Nephron (organoid): ENCODE measurements at regions not wholly inside any gene's neighbourhood (a gene's known extent, or its start where the extent isn't known, plus 50 kb on each side); places are given as distances from the start of the nearest gene placed in this dataset.
A peak's percentile ranks its signal among the peaks of the same experiment; 100 is the strongest.

ENCODE experiments used
- H3K27ac Mint-ChIP-seq, 3 experiments: 2 replicates each; pipeline ENCODE4 v1.8.0; 2020; ENCODE audit warnings: mixed read lengths in 3 of 3, mild to moderate bottlenecking in 2 of 3, moderate library complexity in 1 of 3
- H3K27me3 Mint-ChIP-seq: 2 replicates; pipeline ENCODE4 v1.8.0; 2021; ENCODE audit warnings: low read depth, mild to moderate bottlenecking, moderate library complexity, mixed read lengths
- H3K36me3 Mint-ChIP-seq: 2 replicates; pipeline ENCODE4 v1.8.0; 2020; ENCODE audit warnings: low read depth, mixed read lengths
- H3K4me1 Mint-ChIP-seq: 2 replicates; pipeline ENCODE4 v1.8.0; 2020; ENCODE audit warnings: mixed read lengths
- H3K4me3 Mint-ChIP-seq, 3 experiments: 2 replicates each; pipeline ENCODE4 v1.8.0; 2020; ENCODE audit warnings: mild to moderate bottlenecking in 3 of 3, mixed read lengths in 3 of 3, moderate library complexity in 2 of 3
- H3K9me3 Mint-ChIP-seq: 2 replicates; pipeline ENCODE4 v1.8.0; 2020; ENCODE audit warnings: mixed read lengths
- CTCF ChIP-seq, 3 experiments: fragments of 200-600 bp; sonication (generic); IDR thresholded peaks; one replicate each; pipeline ENCODE4 v1.5.0; 2021; ENCODE audit warnings: antibody characterized with exemption in 3 of 3; ENCODE audit not compliant: unreplicated experiment in 3 of 3

DNA sequence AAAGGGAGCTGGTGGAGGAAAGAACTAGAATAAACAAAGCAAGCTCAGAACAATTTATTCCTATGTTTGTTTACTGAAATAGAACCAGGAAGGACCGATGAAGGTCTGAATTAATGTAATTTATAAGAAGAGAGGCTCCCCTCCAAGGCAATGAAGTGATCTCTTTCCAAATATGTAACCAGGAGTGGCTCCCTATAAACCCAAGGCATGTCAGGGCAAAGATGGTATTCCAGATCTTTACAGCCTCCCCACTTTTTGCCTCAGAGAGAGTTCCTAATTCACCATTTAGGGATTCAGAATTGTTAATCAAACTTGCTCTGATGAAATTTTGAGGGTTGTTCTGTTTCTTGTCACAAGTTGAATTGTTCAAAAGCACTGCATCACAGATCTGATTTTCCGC, 88.8 kb downstream of the HDGFL1 start:
- H3K27ac Mint-ChIP-seq, result peak overlapping the region; percentile 71 to 87 (median 75)
- peaks cover 56% of the 10 kb centered on the region for H3K4me1 Mint-ChIP-seq
- H3K36me3 Mint-ChIP-seq, result no peaks in the 10 kb centered on the region
- TF ChIP-seq CTCF (IDR thresholded peaks at IDR 0.05; ENCODE audit: unreplicated experiment in 3 of 3), result no peak
- peaks cover 2% of the 10 kb centered on the region for H3K9me3 Mint-ChIP-seq
- no peaks in the 10 kb centered on the region for H3K27me3 Mint-ChIP-seq
- no peak overlapping the region for H3K4me3 Mint-ChIP-seq

DNA sequence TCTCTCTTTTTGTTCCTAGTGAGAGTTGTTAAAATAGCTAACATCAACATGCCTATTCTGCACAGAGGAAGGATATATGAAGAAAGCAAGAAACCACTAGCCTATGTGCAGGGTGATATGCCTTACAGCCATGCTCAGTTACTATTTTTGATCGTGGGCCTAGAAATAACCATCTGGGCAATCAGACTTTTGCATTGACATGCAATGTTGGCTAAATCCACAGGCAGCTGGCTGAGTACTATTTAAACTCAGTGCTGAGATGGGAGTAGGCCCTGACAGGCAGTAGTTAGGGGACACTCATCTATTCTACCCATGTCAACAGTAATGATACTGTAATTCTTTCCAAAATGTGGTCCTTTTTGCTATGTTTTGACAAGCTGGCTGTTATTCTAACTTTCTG, 89.6 kb downstream of the HDGFL1 start:
- H3K9me3 Mint-ChIP-seq, result peaks cover 2% of the 10 kb centered on the region
- no peaks in the 10 kb centered on the region for H3K27me3 Mint-ChIP-seq
- H3K4me1 Mint-ChIP-seq, result peaks cover 50% of the 10 kb centered on the region
- H3K4me3 Mint-ChIP-seq, result no peak overlapping the region
- peak overlapping the region; percentile 71 to 87 (median 75) for H3K27ac Mint-ChIP-seq
- H3K36me3 Mint-ChIP-seq, result no peaks in the 10 kb centered on the region
- TF ChIP-seq CTCF (IDR thresholded peaks at IDR 0.05; ENCODE audit: unreplicated experiment in 3 of 3), result no peak

DNA sequence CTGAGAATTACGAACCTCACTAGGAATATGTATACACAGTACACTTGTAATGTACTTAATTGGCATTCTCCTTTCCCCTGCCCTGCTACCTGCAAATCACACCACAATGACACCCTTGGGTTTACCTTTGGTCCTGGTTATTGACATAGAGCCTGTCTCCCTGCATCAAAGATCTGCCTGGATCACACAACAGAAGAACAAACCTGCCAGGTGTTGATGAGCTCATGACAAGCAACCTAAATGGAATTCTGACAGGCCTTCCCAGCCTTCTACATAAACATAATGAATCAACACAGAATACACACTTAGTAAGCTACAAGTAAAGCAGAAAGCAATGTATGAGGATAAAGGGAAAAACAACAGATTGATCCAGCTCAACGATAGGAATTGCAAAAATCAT, 95.6 kb downstream of the HDGFL1 start:
- Mint-ChIP-seq H3K27me3 (peaks cover 3% of the 10 kb centered on the region), H3K4me3 (no peak overlapping the region), H3K4me1 (peaks cover 20% of the 10 kb centered on the region), H3K36me3 (no peaks in the 10 kb centered on the region), H3K9me3 (peaks cover 5% of the 10 kb centered on the region), H3K27ac (no peak overlapping the region)
- no peak for TF ChIP-seq CTCF (IDR thresholded peaks at IDR 0.05; ENCODE audit: unreplicated experiment in 3 of 3)

DNA sequence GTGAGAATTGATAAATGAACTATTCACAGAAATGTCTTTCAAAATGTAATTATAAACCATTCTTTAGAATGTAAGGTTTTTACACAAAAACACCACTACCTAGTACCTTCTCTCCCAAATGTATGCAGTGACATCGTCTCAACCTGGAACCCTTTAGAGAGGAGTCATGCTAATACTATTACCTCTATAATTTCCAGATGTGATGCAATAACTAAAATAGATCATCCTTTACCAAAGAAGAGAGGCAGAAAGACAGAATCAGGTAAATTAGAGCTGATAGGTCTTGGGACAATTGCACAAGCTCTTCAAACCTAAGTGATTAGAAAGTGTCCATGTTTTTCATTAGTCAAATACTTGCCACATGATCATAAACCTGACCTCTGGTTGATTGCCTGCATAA, 96.7 kb downstream of the HDGFL1 start:
- H3K36me3 Mint-ChIP-seq, result no peaks in the 10 kb centered on the region
- peaks cover 3% of the 10 kb centered on the region for H3K27me3 Mint-ChIP-seq
- no peak for TF ChIP-seq CTCF (IDR thresholded peaks at IDR 0.05; ENCODE audit: unreplicated experiment in 3 of 3)
- H3K27ac Mint-ChIP-seq, result no peak overlapping the region
- H3K4me3 Mint-ChIP-seq, result no peak overlapping the region
- peaks cover 25% of the 10 kb centered on the region for H3K4me1 Mint-ChIP-seq
- peaks cover 5% of the 10 kb centered on the region for H3K9me3 Mint-ChIP-seq

- H3K27ac Mint-ChIP-seq, result no peak overlapping the region
- no peak overlapping the region for H3K4me3 Mint-ChIP-seq
- H3K27me3 Mint-ChIP-seq, result peaks cover 3% of the 10 kb centered on the region
- H3K36me3 Mint-ChIP-seq, result no peaks in the 10 kb centered on the region
- H3K9me3 Mint-ChIP-seq, result peaks cover 5% of the 10 kb centered on the region
- H3K4me1 Mint-ChIP-seq, result peaks cover 28% of the 10 kb centered on the region
- TF ChIP-seq CTCF (IDR thresholded peaks at IDR 0.05; ENCODE audit: unreplicated experiment in 3 of 3), result no peak
Observed at GRCh38 chr6:22666586-22666985, 97.2 kb downstream of the HDGFL1 start.

GRCh38 chr6:22667855-22668254, 98.5 kb downstream of the HDGFL1 start:
- Mint-ChIP-seq H3K27ac (peak overlapping the region in 2 of 3 experiments; percentile 19 to 43), H3K9me3 (peaks cover 3% of the 10 kb centered on the region), H3K27me3 (peaks cover 3% of the 10 kb centered on the region), H3K4me1 (peaks cover 37% of the 10 kb centered on the region), H3K36me3 (no peaks in the 10 kb centered on the region), H3K4me3 (no peak overlapping the region)
- no peak for TF ChIP-seq CTCF (IDR thresholded peaks at IDR 0.05; ENCODE audit: unreplicated experiment in 3 of 3)
